HG03354 (cell line): ENCODE measurements at regions not wholly inside any gene's neighbourhood (a gene's known extent, or its start where the extent isn't known, plus 50 kb on each side); places are given as distances from the start of the nearest gene placed in this dataset.
"Not testable (repeated sequence)": the region's sequence is repeated elsewhere in the genome, so short reads cannot be mapped to it uniquely, and the experiment has no call there.

ENCODE experiments used
- ATAC-seq: cut with Tn5 transposase; IDR thresholded peaks from one replicate; pipeline ENCODE4 v1.9.1; 2021; ENCODE audit warnings: mild to moderate bottlenecking; ENCODE audit not compliant: unreplicated experiment, poor library complexity, severe bottlenecking

- no peak for ATAC-seq
These were observed 1128.4 kb downstream of the SORCS3 start for GRCh38 chr10:105769248-105770184.

- no peak for ATAC-seq
These were observed 1122.5 kb downstream of the SORCS3 start for GRCh38 chr10:105763611-105764010.

- ATAC-seq: no peak
These were observed 1120.6 kb downstream of the SORCS3 start for GRCh38 chr10:105761576-105762260.

GRCh38 chr10:105759669-105760068 lies 1118.6 kb downstream of the SORCS3 start:
- no peak for ATAC-seq

- ATAC-seq: no peak
These were observed 1117.3 kb downstream of the SORCS3 start for GRCh38 chr10:105758209-105758998.

GRCh38 chr10:105757302-105757701 lies 1116.2 kb downstream of the SORCS3 start:
- ATAC-seq: no peak

GRCh38 chr10:105756386-105756785 lies 1115.3 kb downstream of the SORCS3 start:
- no peak for ATAC-seq

- no peak for ATAC-seq
These were observed 1110.6 kb downstream of the SORCS3 start for GRCh38 chr10:105751688-105752087.

- ATAC-seq: no peak
These were observed 1104.6 kb downstream of the SORCS3 start for GRCh38 chr10:105745596-105746148.

GRCh38 chr10:105743343-105744056 lies 1102.4 kb downstream of the SORCS3 start:
- ATAC-seq: no peak

- no peak for ATAC-seq
These were observed 1101.8 kb downstream of the SORCS3 start for GRCh38 chr10:105742923-105743322.

GRCh38 chr10:105742184-105742583 lies 1101.1 kb downstream of the SORCS3 start:
- ATAC-seq: no peak

- no peak for ATAC-seq
These were observed 1093.4 kb downstream of the SORCS3 start for GRCh38 chr10:105734479-105734878.

GRCh38 chr10:105733924-105734323 lies 1092.8 kb downstream of the SORCS3 start:
- ATAC-seq: no peak

- ATAC-seq: no peak
These were observed 1088.3 kb downstream of the SORCS3 start for GRCh38 chr10:105729428-105729827.

GRCh38 chr10:105727586-105727985 lies 1086.5 kb downstream of the SORCS3 start:
- ATAC-seq: not testable (repeated sequence)

GRCh38 chr10:105727131-105727530 lies 1086.0 kb downstream of the SORCS3 start:
- no peak for ATAC-seq

- ATAC-seq: no peak
These were observed 1085.1 kb downstream of the SORCS3 start for GRCh38 chr10:105726149-105726548.

GRCh38 chr10:105725007-105725406 lies 1083.9 kb downstream of the SORCS3 start:
- no peak for ATAC-seq
